ENCODE measurements at regions not wholly inside any gene's neighbourhood (a gene's known extent, or its start where the extent isn't known, plus 50 kb on each side); places are given as distances from the start of the nearest gene placed in this dataset.

GRCh38 chr18:38751898-38752297 lies 1186.3 kb upstream of the CELF4 start:
- Histone ChIP-seq H4K20me1 (ENCODE audit: insufficient read depth, low read length) (no peaks in the 10 kb centered on the region), H3K27ac (ENCODE audit: low read depth, low read length, poor library complexity, severe bottlenecking) (no peak overlapping the region), H3K9me3 (ENCODE audit: low read length) (no peaks in the 10 kb centered on the region), H3K36me3 (ENCODE audit: insufficient read depth, low read length) (no peaks in the 10 kb centered on the region), H3K4me2 (ENCODE audit: low read length) (no peak overlapping the region), H3K4me3 (ENCODE audit: low read depth, low read length, poor library complexity, severe bottlenecking) (no peak overlapping the region), H2AFZ (ENCODE audit: low read length) (no peak overlapping the region), H3K9me2 (ENCODE audit: insufficient read depth, low read length) (no peaks in the 10 kb centered on the region), H3K79me2 (ENCODE audit: insufficient read depth, low read depth, low read length) (no peaks in the 10 kb centered on the region), H3K4me1 (ENCODE audit: insufficient read depth, low read length, poor library complexity, severe bottlenecking) (no peaks in the 10 kb centered on the region)
- ChIA-PET CTCF (ENCODE audit: unreplicated experiment) (no interaction called here), POLR2A (interaction anchor here (0.6 kb wide), 1 partner anchor 42 kb away, joined by 3 read pairs; no protein-coding TSS in a partner anchor)
- no TSS peak for BruUV-seq (replicated peaks)
- no peak for TF ChIP-seq CTCF (conservative IDR thresholded peaks at IDR 0.05; ENCODE audit: low read length)
- TF ChIP-seq EZH2phosphoT487 (IDR thresholded peaks at IDR 0.05; ENCODE audit: borderline replicate concordance, low read depth, low read length) = no peak
- DNase-seq (ENCODE audit: low spot score) = no peak
- intact Hi-C loops (cut with micrococcal nuclease; ENCODE audit: unreplicated experiment) = no loop called here

- POLR2A ChIA-PET = no interaction called here
- H3K36me3 ChIP-seq (ENCODE audit: insufficient read depth, low read length) = no peaks in the 10 kb centered on the region
Measured at GRCh38 chr18:38751211-38751610, 1185.6 kb upstream of the CELF4 start.

More at GRCh38 chr18:38751211-38751610, 1185.6 kb upstream of the CELF4 start:
- BruUV-seq (replicated peaks) = no TSS peak
- Histone ChIP-seq H3K9me3 (ENCODE audit: low read length) (no peaks in the 10 kb centered on the region), H3K4me2 (ENCODE audit: low read length) (no peak overlapping the region), H3K27ac (ENCODE audit: low read depth, low read length, poor library complexity, severe bottlenecking) (no peak overlapping the region), H3K4me1 (ENCODE audit: insufficient read depth, low read length, poor library complexity, severe bottlenecking) (no peaks in the 10 kb centered on the region), H3K79me2 (ENCODE audit: insufficient read depth, low read depth, low read length) (no peaks in the 10 kb centered on the region), H3K9me2 (ENCODE audit: insufficient read depth, low read length) (no peaks in the 10 kb centered on the region), H3K4me3 (ENCODE audit: low read depth, low read length, poor library complexity, severe bottlenecking) (no peak overlapping the region), H4K20me1 (ENCODE audit: insufficient read depth, low read length) (no peaks in the 10 kb centered on the region), H2AFZ (ENCODE audit: low read length) (no peak overlapping the region)
- no peak for TF ChIP-seq CTCF (conservative IDR thresholded peaks at IDR 0.05; ENCODE audit: low read length)
- TF ChIP-seq EZH2phosphoT487 (IDR thresholded peaks at IDR 0.05; ENCODE audit: borderline replicate concordance, low read depth, low read length) = no peak
- no peak for DNase-seq (ENCODE audit: low spot score)
- CTCF ChIA-PET (ENCODE audit: unreplicated experiment) = no interaction called here
- intact Hi-C loops (cut with micrococcal nuclease; ENCODE audit: unreplicated experiment) = no loop called here
